Inflammatory macrophage (primary cell): ENCODE measurements at regions not wholly inside any gene's neighbourhood (a gene's known extent, or its start where the extent isn't known, plus 50 kb on each side); places are given as distances from the start of the nearest gene placed in this dataset.

Experiments used
- DNase-seq, 2 donors: peaks; one replicate each; pipeline ENCODE4 v3.0.0-alpha.2; 2020 to 2022

DNA sequence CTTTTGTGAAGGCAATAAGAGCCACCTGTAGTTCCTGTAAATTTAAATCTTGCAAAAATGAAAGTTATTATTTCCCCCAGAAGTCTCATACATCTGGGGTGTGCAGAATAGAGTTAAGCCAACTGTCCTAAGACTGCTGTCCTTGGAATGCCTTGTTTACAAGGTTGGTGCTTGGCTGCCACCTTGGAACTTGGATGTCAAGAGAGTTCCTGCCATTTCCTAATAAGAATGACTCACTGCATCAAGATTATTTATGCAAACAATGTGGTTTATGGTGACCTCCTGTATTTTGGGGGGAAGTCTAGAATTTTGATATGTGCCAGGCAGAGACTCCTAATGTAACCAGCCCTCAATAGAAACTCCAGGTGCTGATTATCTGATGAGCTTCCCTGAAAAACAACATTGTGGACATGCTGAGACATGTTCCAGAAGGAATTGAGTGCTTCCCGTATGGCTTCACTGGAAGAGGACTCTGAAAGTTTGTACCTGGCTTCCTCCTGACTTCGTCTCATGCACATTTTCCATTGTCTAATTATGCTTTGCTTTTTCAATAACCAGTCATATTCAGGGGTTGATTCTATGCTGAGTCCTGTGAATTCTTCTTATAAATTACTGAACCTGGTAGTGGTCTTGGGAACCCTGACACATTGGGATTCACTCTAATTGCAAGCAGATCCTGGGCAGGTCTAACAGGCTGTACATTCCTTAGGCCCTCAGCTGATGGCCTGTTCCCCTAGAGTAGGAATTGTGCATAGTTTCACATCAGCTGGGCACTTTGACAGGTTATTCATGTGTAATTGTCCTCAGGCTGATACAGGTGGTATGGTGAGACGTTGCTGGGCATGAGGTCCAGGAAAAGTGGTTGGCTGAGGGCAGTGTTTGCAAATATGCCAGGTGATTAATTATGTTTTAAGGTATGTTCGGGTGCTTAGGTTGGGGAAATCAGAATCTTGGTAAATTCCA lies 1370.7 kb upstream of the TMEM132C start:
- no peak for DNase-seq

DNA sequence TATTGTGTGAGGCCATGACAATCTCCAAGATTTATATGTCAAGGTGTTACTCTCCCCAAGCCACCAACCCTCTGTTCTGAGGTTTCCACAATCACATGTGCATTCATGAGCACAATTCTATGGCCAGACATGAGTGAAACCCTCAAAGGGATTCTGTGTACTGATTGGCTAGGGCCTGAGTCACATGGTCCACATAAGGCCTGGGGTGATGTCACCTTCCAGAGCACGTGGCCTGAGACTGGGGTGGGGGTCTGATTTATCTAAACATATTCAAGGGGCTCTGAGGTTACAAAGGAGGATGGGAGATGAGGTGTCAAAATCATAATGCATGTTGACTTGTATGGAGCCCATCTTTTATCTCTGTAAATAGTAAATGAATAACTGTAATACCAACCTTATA lies 1369.9 kb upstream of the TMEM132C start:
- no peak for DNase-seq

DNA sequence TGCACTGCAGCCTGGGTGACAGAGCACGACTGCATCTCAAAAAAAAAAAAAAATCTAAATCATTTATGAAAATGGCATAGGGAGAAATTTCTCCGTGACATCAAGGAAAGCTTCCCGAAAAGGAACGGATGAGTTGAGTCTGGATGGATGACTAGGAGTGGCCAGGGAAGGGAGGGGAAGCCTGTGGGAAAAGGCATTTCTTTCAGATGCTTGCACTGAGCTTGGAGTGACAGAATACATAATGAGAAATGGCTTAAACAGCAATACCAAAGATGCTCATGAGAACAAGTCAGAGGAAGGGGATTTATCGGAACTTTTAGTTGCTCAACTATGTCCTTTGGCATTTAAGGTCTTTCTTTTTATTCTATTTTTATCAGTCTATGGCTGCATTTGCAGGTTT lies 1369.2 kb upstream of the TMEM132C start:
- no peak for DNase-seq

DNA sequence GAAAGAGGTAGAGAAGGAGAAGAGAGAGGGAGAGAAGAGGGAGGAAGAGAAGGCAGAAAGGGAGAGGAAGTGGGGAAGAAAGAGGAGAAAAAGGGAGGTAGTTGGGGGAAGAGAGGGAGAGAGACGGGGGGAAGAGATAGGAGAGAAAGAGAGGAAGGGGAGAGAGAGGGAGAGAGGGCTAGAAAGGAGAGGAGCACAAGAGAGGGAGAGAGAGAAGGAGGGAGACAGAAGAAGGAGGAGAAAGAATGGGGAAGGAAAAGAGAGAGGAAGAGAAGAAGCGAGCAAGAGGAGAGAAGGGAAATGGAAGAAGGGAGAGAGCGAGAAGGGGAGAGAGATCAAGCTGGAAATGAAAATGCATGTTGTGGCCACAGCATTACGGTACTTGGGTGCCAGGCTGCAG lies 1368.4 kb upstream of the TMEM132C start:
- DNase-seq: no peak

DNA sequence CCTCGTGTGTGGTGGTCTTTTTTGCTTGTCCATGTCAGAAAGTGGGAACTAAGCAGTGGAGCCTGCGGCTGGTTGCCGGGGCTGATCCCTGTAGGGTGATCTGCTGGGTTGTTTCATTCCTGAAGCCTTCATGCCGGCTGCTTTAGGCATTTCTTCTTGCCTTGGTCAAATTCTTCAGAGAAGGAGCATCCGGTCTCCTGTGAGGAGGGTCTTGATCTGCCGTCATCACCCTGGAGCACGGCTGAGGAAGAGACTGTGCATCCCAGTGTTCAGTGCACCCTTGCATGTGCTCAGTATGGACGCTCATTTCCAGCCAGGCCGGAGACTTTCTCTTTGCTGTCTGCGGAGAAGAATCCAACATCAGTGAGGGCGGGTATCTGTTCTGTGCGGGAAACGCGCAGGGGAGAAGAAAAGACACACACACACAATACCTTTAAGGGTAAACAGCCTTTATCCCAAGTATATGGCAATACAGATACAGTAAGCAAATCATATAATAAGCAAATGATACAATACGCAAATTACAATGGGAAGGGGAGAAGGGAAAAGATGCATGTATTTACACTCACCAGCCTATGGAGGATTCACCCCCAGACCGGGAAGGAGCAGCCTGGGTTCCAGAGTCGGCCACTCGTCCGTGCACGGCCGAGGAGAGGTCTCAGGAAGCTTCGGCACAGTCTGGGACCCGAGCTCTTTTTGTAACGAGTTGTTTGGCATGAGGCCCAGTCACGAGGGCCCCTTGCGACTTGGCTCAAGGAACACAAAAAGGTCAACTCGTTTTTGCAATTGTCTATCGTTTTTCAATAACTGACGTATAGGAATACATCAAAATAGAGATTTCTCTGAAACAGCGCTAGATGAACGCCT lies 1366.8 kb upstream of the TMEM132C start:
- no peak for DNase-seq

DNA sequence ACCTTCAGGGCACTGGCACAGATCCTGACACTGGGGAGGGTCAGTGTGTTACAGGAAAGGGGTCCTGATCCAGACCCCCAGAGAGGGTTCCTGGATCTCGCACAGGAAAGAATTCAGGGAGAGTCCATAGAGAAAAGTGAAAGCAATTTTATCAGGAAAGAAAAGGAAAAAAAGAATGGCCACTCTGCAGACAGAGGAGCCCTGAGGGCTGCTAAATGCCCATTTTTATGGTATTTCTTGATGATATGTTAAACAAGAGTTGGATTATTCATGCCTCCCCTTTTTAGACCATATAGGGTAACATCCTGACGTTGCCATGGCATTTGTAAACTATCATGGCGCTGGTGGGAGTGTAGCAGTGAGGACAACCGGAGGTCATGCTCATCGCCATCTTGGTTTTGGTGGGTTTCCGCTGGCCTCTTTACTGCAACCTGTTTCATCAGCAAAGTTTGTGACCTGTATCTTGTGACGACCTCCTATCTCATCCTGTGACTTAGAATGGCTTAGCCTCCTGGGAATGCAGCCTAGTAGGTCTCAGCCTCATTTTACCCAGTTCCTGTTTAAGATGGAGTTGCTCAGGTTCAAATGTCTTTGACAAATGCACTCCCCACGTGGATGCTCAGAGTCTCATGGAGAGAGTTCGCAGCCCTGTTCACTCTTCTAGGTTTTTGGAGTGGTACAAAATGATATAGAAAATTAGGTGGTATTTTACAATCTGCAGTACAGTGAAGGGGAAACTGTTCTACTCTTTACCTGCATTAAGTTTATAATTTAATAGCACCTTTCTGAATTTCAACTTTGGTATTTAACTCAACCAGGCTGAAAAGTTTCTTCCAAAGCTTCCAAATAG lies 1363.7 kb upstream of the TMEM132C start:
- no peak for DNase-seq

DNA sequence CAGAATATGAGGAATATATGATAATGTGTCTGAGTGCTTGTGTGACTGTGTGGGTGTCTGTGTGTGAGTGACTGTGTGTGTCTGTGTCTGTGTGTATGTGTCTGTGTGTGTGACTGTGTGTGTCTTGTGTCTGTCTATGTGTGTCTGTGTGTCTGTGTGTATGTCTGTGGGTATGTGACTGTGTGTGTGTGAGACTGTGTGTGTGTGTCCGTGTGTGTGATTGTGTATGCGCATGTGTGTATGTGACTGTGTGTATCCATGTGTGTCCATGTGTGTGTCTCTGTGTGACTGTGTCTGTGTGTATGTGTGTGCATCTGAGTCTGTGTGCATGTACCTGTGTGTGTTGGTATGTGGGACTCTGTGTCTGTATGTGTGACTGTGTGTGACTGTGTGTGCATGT lies 1361.2 kb upstream of the TMEM132C start:
- DNase-seq: no peak

DNA sequence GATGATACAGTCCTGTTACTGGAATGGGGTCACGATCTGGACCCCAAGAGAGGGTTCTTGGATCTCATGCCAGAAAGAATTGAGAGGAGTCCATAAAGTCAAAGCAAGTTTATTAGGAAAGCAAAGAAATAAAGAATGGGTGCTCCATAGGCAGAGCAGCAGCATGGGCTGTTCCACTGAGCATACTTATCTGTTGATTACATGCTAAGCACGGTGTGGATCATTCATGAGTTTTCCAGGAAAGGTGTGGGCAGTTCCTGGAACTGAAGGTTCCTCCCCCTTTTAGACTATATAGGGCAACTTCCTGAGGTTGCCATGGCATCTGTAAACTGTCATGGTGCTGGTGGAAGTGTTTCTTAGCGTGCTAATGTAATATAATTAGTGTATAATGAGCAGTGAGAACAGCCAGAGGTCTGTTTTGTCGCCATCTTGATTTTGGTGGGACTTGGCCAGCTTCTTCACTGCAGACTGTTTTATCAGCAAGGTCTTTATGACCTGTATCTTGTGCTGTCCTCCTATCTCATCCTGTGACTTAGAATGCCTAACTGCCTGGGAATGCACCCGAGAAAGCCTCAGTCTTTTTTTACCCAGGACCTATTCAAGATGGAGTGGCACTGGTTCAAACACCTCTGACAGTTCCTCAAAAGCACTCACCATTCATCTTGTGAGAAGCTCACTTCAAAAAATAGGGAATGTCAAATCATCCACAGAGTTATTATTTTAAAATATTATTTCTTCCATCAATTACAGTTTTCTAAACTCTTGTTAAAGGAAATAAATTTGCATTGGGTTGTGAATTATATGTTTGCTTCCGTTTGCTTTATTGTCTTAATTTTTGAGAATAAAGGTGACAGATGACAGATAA lies 1358.8 kb upstream of the TMEM132C start:
- no peak for DNase-seq

DNA sequence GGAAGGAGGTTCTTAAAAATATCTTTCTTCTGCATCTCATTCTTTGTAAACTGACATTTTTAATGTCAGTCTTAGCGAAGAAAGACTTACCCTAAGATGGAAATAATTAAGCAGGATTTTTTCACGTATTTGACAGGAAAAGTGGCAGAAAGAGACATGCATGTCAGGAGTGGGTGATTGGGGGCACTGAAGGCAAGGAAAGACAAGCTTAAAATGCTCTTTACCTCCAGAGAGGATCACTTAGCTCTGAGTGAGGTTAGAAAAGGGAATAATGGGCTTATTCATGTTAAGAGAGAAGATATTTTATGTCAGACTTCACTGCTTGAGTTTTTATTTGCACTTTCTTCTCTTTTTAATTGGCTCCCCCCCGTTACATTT lies 1358.2 kb upstream of the TMEM132C start:
- no peak for DNase-seq

DNA sequence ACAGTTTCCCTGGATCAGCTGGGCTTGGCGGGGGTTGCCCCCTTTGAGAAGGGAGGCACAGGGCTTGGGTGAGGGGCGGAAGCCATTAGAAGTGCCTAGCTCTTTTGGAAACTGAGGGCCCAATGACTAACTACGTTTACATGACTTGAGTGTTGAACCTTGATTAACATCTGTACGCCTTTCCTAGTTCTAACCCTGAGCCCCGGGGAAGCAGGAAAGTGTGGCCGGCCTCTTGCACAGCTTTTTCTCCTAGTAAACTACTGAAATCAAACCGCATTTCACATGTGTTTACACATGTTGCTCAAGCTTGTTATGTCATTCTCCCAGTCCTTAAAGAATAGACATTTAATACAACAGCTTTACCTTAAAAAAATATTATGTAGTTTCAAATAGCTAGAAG lies 1356.4 kb upstream of the TMEM132C start:
- no peak for DNase-seq

DNA sequence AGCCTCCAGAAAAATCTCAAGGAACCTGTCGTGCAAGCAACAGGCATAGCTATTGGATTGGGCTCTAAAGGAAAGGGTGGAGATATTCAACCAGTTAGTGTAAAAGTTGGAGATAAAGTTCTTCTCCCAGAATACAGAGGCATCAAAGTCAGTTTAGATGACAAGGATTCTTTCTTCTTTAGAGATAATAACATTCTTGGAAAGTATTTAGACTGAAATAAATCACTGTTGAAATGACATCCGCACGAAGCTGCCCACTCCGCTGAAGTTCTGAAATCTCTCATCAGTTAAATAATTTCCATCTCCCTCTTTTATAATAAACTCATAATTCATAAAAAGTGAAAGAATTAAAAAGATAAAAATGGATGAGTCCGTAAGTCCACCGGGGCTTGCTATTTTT lies 1354.9 kb upstream of the TMEM132C start:
- no peak for DNase-seq

DNA sequence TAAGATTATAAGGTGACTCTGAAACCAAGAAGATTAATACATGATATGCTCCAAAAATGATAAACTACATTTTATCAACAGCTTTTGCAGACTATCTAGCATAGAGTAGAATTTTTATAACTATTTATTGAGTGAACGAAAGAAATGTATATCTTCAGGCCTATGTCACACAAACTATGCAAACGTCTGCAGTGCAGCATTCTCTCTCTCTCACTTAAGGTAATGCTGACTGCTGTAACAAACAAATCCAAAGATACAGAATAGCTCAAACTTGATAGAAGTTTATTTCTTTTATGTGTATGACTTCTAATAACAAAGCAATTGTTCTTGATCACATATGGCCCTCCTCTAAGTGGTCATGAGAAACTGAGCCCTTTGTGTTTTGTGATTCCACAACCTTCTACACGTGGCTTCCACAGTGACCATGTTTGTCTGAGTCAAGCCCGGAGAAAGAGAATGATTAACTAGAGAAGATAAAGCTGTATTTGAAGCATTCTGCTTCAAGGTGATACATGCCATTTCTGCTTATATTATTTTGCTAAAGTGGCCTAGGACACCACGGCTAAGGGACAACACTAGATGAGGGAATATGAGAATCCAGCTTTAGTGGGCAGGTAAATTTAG lies 1352.7 kb upstream of the TMEM132C start:
- DNase-seq: no peak

DNA sequence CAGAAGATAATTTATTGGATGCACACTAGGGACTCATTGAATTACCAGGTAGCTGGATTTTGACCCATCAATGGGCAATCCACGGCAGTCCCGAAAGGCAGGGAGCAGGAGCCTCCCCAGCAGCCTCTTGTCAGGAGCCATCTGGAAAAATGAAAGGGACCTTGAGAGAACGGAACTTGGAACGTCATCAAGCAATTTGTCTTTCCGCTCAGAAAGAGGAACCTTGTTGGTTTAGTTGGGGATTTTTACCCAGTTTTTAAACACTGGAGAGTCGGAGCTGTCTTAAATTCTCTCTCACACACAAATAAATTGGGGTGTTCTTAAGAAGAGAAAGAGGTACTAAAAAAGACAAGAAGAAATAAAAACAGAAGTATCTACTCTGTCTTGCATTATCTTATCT lies 1351.7 kb upstream of the TMEM132C start:
- DNase-seq: no peak

DNA sequence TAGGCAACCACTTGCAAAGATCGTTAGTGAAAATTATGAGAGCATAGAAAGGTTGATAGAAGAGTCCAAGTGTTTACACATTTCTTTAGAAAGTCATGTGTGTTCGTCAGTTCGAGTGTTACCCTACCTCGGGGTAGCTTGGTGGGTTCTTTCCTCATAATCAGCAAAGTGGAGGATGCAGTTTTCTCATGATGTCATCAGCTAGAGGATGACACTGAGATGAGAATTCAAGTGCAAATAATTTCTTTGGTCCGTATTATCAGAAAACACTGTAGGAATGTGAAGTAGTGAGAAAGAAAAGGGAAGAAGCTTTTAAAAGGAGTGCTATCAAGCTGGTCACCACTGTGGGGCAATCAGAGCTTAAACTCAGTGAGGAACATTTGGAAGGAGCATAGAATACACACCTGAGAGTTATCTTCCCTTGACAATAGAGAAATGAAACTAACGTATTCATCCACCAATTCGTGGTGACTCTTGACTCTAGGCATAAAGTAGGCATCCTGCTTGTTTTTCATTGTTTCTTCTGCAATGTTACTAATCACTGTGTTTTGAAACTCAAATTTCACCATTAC lies 1340.9 kb upstream of the TMEM132C start:
- DNase-seq: no peak

DNA sequence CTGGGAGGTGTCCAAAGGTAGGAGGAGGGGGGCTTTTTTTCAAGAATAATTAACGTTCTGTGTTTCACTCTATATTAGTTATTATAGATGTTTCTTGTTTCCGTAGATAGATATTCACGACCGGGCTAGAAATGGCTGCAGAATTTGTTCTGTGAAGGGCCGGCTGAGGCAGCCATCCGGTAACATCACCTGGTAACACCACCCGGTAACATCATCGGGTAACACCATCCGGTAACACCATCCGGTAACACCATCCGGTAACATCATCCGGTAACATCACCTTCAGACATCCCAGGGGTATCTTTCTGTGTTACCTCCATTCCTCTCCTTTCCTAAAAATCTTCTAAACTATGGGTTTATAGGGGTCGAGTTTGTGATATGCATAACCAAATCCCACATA lies 1336.7 kb upstream of the TMEM132C start:
- no peak for DNase-seq

DNA sequence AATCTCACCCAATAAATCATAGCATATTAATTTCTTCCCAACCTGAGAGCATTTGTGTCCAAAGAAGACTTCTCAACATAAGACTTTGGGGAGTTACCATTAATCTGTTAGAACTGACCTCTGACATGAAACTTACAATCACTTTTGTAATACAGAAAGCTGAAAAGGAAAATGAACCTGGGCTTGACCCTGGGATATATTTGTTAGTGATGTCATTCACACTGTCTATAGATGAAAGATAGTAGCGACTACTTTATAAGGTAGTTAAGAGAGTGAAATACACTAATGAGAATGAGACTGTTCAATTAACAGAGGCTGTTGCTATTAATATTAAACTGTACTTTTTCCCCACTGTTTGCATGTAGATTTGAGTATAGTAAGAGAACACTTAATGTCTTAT lies 1334.8 kb upstream of the TMEM132C start:
- DNase-seq: no peak

DNA sequence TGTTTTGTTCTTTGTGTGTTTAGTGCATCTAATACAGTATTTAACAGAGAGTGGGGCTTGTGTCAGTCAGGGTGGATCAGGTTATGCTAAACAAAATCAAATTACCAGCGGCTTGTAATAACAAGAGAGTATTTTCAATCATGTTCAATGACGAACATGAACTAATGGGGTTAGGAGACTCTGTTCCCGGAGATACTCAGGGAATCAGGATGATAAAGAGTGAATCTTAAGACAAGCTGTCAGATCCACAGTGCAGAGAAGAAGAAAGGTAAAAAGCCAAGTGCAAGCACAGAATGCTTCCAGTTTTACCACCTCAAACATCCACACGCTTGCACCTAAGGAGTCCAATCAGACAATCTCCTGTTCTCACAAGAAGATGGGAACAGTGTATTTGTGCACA lies 1331.5 kb upstream of the TMEM132C start:
- no peak for DNase-seq

DNA sequence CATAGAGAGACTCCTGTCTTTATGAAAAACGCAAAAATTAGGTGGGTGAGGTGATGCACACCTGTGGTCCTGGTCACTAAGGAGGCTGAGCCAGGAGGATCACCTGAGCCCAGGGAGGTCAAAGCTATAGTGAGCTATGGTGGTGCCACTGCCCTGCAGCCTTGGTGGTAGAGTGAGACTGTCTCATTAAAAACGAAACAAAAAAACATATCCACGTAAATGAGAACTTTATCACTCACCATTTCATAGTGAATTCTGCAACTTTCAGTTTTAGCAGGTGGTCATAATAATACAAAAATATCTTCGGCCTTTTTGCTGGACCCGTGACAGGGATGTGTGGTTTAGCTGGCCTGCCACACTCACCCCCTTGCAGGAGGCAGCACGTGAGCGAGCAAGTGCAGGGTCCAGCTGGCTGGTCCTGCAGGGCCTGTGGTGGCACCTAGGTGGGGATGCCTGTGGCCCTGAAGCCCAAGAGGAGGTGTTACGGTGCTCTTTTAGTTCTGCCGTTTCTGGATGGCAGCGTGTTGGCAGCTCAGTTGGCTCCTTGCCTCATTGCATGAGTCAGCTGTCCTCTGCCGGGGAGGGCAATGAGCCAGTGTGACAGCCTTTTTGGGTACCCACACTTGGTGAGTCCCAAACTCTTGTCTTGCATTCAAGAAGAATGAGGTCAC lies 1330.7 kb upstream of the TMEM132C start:
- no peak for DNase-seq

DNA sequence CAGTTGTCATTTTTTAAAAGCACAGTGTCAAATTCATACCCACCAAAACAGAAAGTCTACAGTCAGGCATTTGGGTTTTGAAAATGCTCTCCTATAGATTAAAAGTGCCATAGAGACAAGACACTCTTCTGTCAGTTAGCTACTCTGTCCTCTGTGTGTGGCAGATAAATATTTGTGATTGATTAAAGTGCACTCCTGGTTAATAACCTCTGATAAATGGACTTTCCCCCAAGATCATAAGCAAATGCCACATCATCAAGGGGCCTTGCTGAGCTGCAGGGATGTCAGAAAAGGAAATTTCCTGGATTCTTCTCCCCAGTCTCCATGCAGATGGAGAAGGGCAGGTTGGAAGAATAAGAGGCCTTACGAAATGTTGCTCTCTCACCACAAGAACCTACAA lies 1329.5 kb upstream of the TMEM132C start:
- no peak for DNase-seq

DNA sequence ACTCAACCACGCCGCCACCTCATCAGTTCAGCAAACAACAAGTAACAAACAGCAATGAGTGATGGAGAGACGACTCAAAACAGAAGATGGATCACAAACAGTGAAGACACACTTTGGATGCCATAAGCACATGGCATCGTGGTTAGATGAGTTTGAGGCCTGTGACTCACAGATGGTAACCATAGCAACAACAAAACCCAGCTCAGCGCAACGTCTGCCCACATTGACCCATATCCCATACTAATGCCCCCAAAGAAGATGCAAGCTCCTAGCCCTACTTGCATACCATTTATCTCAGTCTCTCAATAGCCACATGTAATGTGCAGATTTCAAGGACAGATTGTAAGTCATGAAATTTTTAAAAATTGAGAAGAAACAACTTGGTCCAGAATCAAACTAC lies 1322.3 kb upstream of the TMEM132C start:
- no peak for DNase-seq
